D721Med (cell line): ENCODE measurements at regions not wholly inside any gene's neighbourhood (a gene's known extent, or its start where the extent isn't known, plus 50 kb on each side); places are given as distances from the start of the nearest gene placed in this dataset.

Experiments
- DNase-seq: peaks from one replicate; pipeline ENCODE4 v3.0.0; 2011; ENCODE audit warnings: low spot score; ENCODE audit not compliant: insufficient read length
- FAIRE-seq: peaks from 2 replicates; lab custom pipeline; 2011; peaks lifted over from hg19 to GRCh38; lab: Jason Lieb, UNC
- TF ChIP-seq, protein P1 (sequence below): IDR thresholded peaks from 2 replicates; pipeline ENCODE4 v1.5.1; 2012; ENCODE audit warnings: mild to moderate bottlenecking, control low read depth; ENCODE audit not compliant: insufficient read depth; ENCODE audit errors: missing control alignments

DNA sequence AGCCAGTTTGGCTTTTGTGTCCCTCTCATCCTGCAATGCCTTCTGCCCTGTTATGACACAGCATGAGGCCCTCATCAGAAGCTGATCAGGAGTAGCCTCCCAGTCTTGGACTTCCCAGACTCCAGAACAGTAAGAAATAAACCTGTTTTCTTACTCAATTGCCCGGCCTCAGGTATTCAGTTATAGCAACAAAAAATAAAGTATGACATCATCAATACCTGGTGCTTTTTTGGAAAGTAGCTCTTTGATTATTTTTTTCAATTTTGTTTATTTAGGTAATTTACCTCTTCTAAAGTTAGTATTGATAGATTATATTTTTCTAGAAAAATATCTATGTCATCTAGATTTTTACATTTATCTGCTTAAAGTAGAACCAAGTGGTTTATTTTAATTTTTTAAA is 112.8 kb upstream of the CES5A start:
- TF ChIP-seq, protein P1, sequence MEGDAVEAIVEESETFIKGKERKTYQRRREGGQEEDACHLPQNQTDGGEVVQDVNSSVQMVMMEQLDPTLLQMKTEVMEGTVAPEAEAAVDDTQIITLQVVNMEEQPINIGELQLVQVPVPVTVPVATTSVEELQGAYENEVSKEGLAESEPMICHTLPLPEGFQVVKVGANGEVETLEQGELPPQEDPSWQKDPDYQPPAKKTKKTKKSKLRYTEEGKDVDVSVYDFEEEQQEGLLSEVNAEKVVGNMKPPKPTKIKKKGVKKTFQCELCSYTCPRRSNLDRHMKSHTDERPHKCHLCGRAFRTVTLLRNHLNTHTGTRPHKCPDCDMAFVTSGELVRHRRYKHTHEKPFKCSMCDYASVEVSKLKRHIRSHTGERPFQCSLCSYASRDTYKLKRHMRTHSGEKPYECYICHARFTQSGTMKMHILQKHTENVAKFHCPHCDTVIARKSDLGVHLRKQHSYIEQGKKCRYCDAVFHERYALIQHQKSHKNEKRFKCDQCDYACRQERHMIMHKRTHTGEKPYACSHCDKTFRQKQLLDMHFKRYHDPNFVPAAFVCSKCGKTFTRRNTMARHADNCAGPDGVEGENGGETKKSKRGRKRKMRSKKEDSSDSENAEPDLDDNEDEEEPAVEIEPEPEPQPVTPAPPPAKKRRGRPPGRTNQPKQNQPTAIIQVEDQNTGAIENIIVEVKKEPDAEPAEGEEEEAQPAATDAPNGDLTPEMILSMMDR, result no peak
- DNase-seq, result no peak
- FAIRE-seq, result no peak

DNA sequence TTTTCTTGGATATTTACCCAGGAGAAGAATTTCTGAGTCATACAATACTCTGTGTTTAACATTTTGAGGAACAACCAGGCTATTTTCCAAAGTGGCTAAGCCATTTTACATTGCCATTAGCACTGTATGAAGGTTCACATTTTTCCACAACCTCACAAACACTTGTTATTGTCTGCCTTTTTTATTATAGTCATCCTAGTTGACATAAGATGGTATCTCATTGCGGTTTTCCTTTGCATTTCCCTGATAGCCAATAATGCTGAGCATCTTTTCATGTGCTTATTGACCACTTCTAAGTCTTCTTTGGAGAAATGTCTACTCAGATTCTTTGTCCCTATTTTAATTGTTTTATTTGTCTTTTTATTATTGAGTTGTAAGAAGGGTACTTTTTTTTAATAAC is 107.4 kb upstream of the CES5A start:
- no peak for DNase-seq
- no peak for FAIRE-seq
- TF ChIP-seq, protein P1, result no peak

DNA sequence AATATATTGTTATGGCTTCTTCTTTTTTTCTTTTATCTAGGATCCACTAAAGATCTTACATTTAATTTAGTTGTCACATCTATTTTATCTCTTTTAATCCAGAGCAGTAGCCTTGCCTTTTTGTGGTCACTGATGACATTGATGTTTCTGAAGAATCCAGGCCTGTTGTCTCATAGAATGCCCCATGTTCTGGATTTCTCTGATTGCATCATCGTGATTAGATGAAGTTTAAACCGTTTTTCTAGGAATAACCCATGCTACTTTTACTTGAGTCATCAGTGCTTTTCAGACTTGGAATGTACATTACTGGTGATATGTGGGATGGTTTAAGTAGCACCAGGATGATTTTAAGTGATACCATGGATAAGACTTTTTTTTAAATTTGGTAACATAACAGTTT is 106.4 kb upstream of the CES5A start:
- DNase-seq, result no peak
- TF ChIP-seq, protein P1, result no peak
- no peak for FAIRE-seq

DNA sequence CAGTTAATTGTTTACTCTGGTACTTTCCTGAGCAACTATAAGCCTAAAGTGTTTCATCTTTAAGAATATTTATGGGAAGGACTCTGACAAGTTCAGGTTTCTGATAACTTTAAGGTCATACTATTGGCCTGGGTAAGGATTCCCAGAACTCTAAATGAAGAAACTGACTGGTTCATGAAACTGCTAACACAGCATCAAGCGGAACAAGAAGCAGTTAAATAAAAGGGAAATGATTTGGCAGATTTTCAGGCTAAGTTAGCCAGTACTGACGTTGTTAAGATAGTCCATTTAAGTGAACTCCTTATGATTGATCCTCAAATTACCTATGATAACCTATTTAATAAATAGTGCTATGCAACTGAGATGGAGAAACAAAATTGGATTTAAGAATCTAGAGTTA is 101.6 kb upstream of the CES5A start:
- DNase-seq, result no peak
- FAIRE-seq, result no peak
- TF ChIP-seq, protein P1, result no peak

DNA sequence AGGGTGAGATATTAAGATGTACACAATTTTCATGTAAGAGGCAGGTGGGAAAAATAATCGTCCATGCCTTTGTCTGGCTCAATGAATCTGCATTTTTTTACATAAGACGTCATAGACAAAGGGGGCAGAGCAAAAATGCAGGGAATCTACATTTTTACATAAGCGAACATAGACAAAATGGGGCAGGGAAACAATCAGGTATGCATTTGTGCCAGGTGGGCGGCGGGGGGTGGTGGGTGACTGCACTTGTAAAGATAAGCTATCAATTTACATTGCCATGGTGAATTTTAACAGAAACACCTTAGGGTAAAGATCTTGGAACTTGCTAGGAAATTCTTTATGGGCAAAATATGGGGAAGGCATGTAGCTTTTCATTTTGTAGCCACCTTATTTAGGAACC is 96.3 kb upstream of the CES5A start:
- no peak for DNase-seq
- TF ChIP-seq, protein P1, result no peak
- FAIRE-seq, result no peak

DNA sequence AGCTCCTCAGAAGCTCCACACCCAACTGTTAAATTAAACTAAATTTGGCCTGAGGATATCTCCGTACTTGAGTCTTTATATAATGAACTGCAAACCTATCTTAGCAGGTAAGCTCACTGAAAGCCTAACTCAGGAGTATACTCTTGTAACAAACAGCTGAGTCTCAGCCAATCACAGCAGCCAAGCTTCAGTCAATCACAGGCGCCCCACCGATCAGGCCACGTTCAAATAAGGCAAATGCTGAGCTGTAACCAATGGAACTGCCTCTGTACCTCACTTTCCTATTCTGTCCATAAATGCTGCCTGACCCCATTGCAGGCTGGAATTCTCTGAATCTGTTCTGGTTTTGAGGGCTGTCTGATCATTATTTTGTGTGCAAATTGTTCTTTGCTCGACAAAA is 93.0 kb upstream of the CES5A start:
- TF ChIP-seq, protein P1, result no peak
- no peak for FAIRE-seq
- no peak for DNase-seq

DNA sequence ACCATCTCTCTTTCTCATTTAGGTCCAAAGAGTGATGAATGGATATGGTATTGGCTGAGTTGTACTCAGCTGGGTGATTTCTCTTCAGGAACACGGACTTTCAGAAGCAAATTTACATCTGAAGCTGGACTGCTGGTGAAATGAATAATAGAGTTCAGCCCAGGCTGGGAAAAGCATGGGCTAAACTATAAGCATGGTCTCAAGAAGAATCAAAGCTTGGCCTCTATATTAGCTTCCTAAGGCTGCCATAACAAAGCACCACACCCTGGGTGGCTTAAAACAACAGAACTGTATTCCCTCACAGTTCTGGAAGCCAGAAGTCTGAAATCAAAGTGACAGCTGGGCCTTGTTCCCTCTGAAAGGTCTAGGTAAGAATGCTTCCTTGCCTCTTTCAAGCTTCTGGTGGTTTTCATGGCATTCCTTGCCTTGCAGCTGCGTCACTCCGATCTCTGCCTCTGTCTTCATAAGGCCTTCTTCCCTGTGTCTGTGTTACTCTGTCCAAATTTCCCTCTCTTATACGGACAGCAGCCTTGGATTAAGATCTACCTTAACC is 89.8 kb upstream of the CES5A start:
- TF ChIP-seq, protein P1, result no peak
- FAIRE-seq, result no peak
- DNase-seq, result no peak
